Neural cell (in vitro differentiated cells): ENCODE measurements at regions not wholly inside any gene's neighbourhood (a gene's known extent, or its start where the extent isn't known, plus 50 kb on each side); places are given as distances from the start of the nearest gene placed in this dataset.

Experiments used
- H2AFZ ChIP-seq: fragments of 200-600, 300-800 bp; sonication (generic), shearing (Covaris generic); 2 replicates; pipeline ENCODE4 v1.6.0; 2014; ENCODE audit warnings: low read depth, mild to moderate bottlenecking, antibody characterized with exemption, low read length, moderate library complexity
- H3F3A ChIP-seq: fragments of 200-600 bp; shearing (Covaris generic); 2 replicates; pipeline ENCODE4 v1.6.1; 2016; ENCODE audit warnings: mild to moderate bottlenecking, moderate library complexity, mixed read lengths, antibody characterized with exemption, low read length; ENCODE audit not compliant: insufficient read depth, poor library complexity, severe bottlenecking
- H3K27ac ChIP-seq: fragments of 200-600, 300-800 bp; sonication (generic), shearing (Covaris generic); 2 replicates; pipeline ENCODE4 v1.5.1; 2014; ENCODE audit warnings: mild to moderate bottlenecking, low read length, moderate library complexity
- H3K27me3 ChIP-seq: fragments of 300-800, 200-600 bp; sonication (generic), shearing (Covaris generic); 2 replicates; pipeline ENCODE4 v1.6.0; 2014; ENCODE audit warnings: mild to moderate bottlenecking, low read depth, low read length, moderate library complexity; ENCODE audit not compliant: insufficient read depth
- H3K36me3 ChIP-seq: fragments of 300-800, 200-600 bp; sonication (generic), shearing (Covaris generic); 2 replicates; pipeline ENCODE4 v1.5.1; 2014; ENCODE audit warnings: mild to moderate bottlenecking, antibody characterized with exemption, low read length, moderate library complexity; ENCODE audit not compliant: insufficient read depth
- H3K4me2 ChIP-seq: fragments of 300-800, 200-600 bp; sonication (generic), shearing (Covaris generic); 2 replicates; pipeline ENCODE4 v1.6.0; 2014; ENCODE audit warnings: mild to moderate bottlenecking, low read length
- H3K4me3 ChIP-seq: fragments of 300-800, 200-600 bp; sonication (generic), shearing (Covaris generic); 2 replicates; pipeline ENCODE4 v1.5.1; 2014; ENCODE audit warnings: mild to moderate bottlenecking, low read length, moderate library complexity
- H3K79me2 ChIP-seq: fragments of 200-600 bp; shearing (Covaris generic); replicated peaks from 2 replicates; pipeline ENCODE4 v1.6.0; 2014; ENCODE audit warnings: mild to moderate bottlenecking, low read length, moderate library complexity; ENCODE audit not compliant: insufficient read depth
- H3K9ac ChIP-seq: fragments of 300-800, 200-600 bp; sonication (generic), shearing (Covaris generic); 2 replicates; pipeline ENCODE4 v1.6.1; 2016; ENCODE audit warnings: mild to moderate bottlenecking, low read length, mixed read lengths
- H3K9me2 ChIP-seq: fragments of 200-600 bp; shearing (Covaris generic); 2 replicates; pipeline ENCODE4 v1.6.1; 2016; ENCODE audit warnings: mild to moderate bottlenecking, low read length, mixed read lengths; ENCODE audit not compliant: insufficient read depth
- H3K9me3 ChIP-seq: fragments of 200-600, 300-800 bp; sonication (generic), shearing (Covaris generic); 2 replicates; pipeline ENCODE4 v1.6.1; 2016; ENCODE audit warnings: mild to moderate bottlenecking, mixed run types, low read length, moderate library complexity, mixed read lengths
- H4K20me1 ChIP-seq: fragments of 200-600 bp; shearing (Covaris generic); 2 replicates; pipeline ENCODE4 v1.6.1; 2016; ENCODE audit warnings: mild to moderate bottlenecking, mixed run types; ENCODE audit not compliant: insufficient read depth
- CTCF ChIP-seq: fragments of 450-650 bp; IDR thresholded peaks from 2 replicates; pipeline ENCODE4 v1.5.1; 2014; ENCODE audit warnings: antibody characterized with exemption, mild to moderate bottlenecking, moderate library complexity; ENCODE audit not compliant: poor library complexity, severe bottlenecking
- EP300 ChIP-seq: fragments of 450-650 bp; conservative IDR thresholded peaks from 2 replicates; pipeline ENCODE4 v1.6.1; 2014; ENCODE audit warnings: antibody characterized with exemption, mild to moderate bottlenecking, moderate library complexity; ENCODE audit not compliant: poor library complexity, severe bottlenecking
- EZH2 ChIP-seq: fragments of 200-600, 300-800 bp; shearing (Covaris generic), sonication (generic); IDR thresholded peaks from 2 replicates; pipeline ENCODE4 v1.6.1; 2014; ENCODE audit warnings: antibody characterized with exemption, low read length, borderline replicate concordance, mild to moderate bottlenecking; ENCODE audit not compliant: insufficient read depth, poor library complexity, severe bottlenecking
- MXI1 ChIP-seq: fragments of 450-650 bp; conservative IDR thresholded peaks from 2 replicates; pipeline ENCODE4 v1.6.1; 2014; ENCODE audit warnings: antibody characterized with exemption, mild to moderate bottlenecking; ENCODE audit not compliant: poor library complexity, severe bottlenecking
- POLR2AphosphoS5 ChIP-seq: IDR thresholded peaks from 2 replicates; pipeline ENCODE4 v1.6.1; 2012
- RAD21 ChIP-seq: fragments of 450-650 bp; conservative IDR thresholded peaks from 2 replicates; pipeline ENCODE4 v1.6.1; 2014; ENCODE audit warnings: antibody characterized with exemption, mild to moderate bottlenecking, moderate library complexity
- REST ChIP-seq: IDR thresholded peaks from 2 replicates; pipeline ENCODE4 v1.6.1; 2012; ENCODE audit warnings: borderline replicate concordance
- SMC3 ChIP-seq: fragments of 450-650 bp; conservative IDR thresholded peaks from 2 replicates; pipeline ENCODE4 v1.6.1; 2014; ENCODE audit warnings: antibody characterized with exemption, mild to moderate bottlenecking, moderate library complexity; ENCODE audit not compliant: poor library complexity
- TAF1 ChIP-seq: IDR thresholded peaks from 2 replicates; pipeline ENCODE4 v1.6.1; 2012; ENCODE audit warnings: low read depth

- no peaks in the 10 kb centered on the region for H4K20me1 ChIP-seq
- no peak overlapping the region for H3K4me2 ChIP-seq
- no peaks in the 10 kb centered on the region for H3K79me2 ChIP-seq
- TF ChIP-seq TAF1 (no peak), EP300 (no peak), EZH2 (no peak), RAD21 (no peak), MXI1 (no peak), CTCF (no peak), REST (no peak), SMC3 (no peak), POLR2AphosphoS5 (no peak)
- no peak overlapping the region for H3K9ac ChIP-seq
- no peaks in the 10 kb centered on the region for H3F3A ChIP-seq
- no peak overlapping the region for H3K4me3 ChIP-seq
- H3K27ac ChIP-seq = no peak overlapping the region
- no peaks in the 10 kb centered on the region for H3K9me3 ChIP-seq
- H3K36me3 ChIP-seq = no peaks in the 10 kb centered on the region
- H3K9me2 ChIP-seq = no peaks in the 10 kb centered on the region
- H2AFZ ChIP-seq = no peak overlapping the region
- no peaks in the 10 kb centered on the region for H3K27me3 ChIP-seq
Observed at GRCh38 chr21:15559660-15560059, 170.1 kb upstream of the USP25 start.

- H2AFZ ChIP-seq = no peak overlapping the region
- H3K4me2 ChIP-seq = no peak overlapping the region
- H3K27me3 ChIP-seq = no peaks in the 10 kb centered on the region
- H3K36me3 ChIP-seq = no peaks in the 10 kb centered on the region
- no peak overlapping the region for H3K9ac ChIP-seq
- H3K79me2 ChIP-seq = no peaks in the 10 kb centered on the region
- H3K4me3 ChIP-seq = no peak overlapping the region
- H3K9me2 ChIP-seq = no peaks in the 10 kb centered on the region
- H3K9me3 ChIP-seq = no peaks in the 10 kb centered on the region
- TF ChIP-seq TAF1 = no peak
- no peak for TF ChIP-seq CTCF
- TF ChIP-seq RAD21 = no peak
- TF ChIP-seq EP300 = no peak
- no peak overlapping the region for H3K27ac ChIP-seq
- no peaks in the 10 kb centered on the region for H3F3A ChIP-seq
- H4K20me1 ChIP-seq = no peaks in the 10 kb centered on the region
Observed at GRCh38 chr21:15560383-15561056, 169.3 kb upstream of the USP25 start.
